GM12865 (cell line): ENCODE measurements at regions not wholly inside any gene's neighbourhood (a gene's known extent, or its start where the extent isn't known, plus 50 kb on each side); places are given as distances from the start of the nearest gene placed in this dataset.

ENCODE experiments used
- DNase-seq: peaks from one replicate; pipeline ENCODE4 v3.0.0; 2010; ENCODE audit warnings: low read depth
- H3K4me3 ChIP-seq: 2 replicates; pipeline ENCODE4 v1.5.1; 2011; ENCODE audit warnings: mild to moderate bottlenecking, low read depth, low read length, control low read depth
- TF ChIP-seq, protein P1 (sequence below): IDR thresholded peaks from 2 replicates; pipeline ENCODE4 v1.5.1; 2011; ENCODE audit warnings: low read length, control low read depth, low read depth, inconsistent platforms; ENCODE audit not compliant: insufficient read depth; ENCODE audit errors: missing control alignments

DNA sequence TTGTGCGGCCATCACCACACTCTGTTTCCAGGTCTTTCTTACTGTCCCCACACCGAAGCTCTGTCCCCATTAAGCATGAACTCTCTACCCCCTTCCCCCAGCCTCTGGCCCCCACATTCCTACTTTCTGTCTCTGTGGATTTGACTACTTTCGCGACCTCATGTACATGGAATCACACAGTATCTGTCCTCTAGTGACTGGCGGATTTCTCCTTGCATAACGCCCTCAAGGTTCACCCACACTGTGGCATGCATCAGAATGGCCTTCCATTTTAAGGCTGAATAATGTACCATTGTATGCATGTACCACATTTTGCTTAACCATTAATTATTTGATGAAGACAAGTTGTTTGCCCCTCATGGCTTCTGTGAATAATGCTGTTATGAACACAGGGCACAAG is 467.6 kb upstream of the HS6ST1 start:
- no peak for DNase-seq
- TF ChIP-seq, protein P1, sequence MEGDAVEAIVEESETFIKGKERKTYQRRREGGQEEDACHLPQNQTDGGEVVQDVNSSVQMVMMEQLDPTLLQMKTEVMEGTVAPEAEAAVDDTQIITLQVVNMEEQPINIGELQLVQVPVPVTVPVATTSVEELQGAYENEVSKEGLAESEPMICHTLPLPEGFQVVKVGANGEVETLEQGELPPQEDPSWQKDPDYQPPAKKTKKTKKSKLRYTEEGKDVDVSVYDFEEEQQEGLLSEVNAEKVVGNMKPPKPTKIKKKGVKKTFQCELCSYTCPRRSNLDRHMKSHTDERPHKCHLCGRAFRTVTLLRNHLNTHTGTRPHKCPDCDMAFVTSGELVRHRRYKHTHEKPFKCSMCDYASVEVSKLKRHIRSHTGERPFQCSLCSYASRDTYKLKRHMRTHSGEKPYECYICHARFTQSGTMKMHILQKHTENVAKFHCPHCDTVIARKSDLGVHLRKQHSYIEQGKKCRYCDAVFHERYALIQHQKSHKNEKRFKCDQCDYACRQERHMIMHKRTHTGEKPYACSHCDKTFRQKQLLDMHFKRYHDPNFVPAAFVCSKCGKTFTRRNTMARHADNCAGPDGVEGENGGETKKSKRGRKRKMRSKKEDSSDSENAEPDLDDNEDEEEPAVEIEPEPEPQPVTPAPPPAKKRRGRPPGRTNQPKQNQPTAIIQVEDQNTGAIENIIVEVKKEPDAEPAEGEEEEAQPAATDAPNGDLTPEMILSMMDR = no peak
- no peak overlapping the region for H3K4me3 ChIP-seq

DNA sequence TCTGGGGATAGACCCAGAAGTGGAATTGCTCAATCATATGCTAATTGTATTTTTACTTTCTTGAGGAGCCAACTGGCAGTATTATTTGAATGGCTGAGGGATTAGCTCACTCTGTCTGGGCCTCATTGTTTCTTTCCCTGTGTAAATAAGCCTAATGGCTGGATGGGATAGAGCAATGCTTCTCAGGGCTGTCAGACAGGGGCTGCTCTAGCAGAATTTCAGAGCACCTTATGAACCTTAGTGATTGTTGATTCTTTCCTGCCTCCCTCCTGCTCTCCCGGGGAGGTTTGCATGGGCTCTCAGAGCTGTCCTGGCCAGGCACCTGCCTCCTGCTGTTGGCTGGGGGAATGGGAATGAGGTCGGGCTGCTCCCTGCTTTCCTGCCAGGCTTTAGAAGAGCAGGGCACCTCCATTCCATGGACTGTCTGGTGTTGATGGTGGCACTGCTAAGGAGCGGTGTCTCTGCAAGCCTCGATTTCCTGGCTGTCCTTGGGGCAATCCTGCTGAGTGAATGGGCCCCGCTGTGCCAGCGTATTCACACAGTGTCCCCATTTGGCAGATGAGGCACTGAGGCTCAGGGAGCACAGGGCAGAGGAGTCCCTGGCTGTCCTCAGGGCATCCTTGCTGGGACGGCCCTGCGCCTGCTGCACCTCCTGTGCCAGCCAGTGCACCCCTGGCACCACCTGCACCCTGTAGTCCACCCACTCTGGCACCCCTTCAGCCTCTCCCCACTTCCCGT is 468.2 kb upstream of the HS6ST1 start:
- no peak for DNase-seq
- TF ChIP-seq, protein P1 = no peak
- H3K4me3 ChIP-seq = no peak overlapping the region

DNA sequence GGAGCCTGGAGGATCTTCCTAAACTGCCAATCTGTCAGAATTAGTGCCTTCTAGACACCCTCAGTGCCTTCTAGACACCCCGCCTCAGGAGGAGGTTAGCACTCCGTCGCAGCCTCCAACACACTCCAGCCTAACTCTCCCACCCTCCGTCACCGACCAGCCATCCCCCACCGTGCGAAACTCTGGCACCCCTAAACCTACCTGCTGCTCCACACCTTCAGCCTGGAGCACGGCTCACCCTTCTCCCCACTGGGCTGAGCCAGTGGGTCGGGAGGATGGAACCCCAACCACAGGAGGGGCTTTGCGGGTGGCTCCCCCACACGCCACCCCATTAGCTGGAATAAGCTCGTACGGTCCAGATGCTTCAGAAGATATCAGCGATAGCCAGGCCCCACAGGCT is 468.9 kb upstream of the HS6ST1 start:
- DNase-seq = no peak
- no peak overlapping the region for H3K4me3 ChIP-seq
- TF ChIP-seq, protein P1 = no peak

DNA sequence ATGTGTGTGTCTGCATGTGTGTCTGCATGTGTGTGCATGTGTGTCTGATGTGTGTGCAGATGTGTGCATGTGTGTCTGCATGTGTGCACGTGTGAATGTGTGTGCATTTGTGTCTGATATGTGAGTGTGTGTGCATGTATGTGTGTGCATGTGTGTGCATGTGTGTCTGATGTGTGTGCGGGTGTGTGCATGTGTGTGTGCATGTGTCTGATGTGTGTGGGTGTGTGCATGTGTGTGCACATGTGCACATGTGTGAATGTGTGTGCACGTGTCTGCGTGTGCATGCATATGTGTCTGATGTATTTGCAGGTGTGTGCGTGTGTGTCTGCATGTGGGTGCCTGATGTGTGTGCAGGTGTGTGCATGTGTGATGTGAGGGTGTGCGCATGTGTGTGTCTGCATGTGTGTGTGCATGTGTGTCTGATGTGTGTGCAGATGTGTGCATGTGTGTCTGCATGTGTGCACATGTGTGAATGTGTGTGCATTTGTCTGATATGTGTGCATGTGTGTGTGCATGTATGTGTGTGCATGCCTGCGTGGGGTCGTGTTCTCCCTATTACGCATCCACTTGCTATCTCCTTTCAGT is 470.1 kb upstream of the HS6ST1 start:
- TF ChIP-seq, protein P1 = no peak
- no peak overlapping the region for H3K4me3 ChIP-seq
- no peak for DNase-seq

DNA sequence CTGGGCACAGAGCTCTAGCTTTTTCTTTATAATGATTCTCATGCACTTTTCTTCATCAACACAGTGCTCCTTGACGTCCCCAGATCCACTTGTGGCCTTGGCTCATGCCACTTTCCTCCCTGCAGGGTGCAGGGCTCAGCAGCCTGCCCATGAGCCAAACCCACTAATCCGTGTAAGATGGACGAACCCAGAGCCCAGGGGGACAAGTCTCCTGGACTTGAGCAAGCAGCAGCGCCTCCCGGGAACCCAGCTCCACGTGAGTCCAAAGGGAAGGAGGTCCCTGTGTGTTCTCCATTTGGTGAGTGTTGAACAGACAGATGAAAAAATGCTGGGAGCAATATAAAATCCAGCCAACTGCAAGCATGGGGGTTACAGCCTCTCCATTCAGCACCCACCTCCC is 470.6 kb upstream of the HS6ST1 start:
- no peak for DNase-seq

DNA sequence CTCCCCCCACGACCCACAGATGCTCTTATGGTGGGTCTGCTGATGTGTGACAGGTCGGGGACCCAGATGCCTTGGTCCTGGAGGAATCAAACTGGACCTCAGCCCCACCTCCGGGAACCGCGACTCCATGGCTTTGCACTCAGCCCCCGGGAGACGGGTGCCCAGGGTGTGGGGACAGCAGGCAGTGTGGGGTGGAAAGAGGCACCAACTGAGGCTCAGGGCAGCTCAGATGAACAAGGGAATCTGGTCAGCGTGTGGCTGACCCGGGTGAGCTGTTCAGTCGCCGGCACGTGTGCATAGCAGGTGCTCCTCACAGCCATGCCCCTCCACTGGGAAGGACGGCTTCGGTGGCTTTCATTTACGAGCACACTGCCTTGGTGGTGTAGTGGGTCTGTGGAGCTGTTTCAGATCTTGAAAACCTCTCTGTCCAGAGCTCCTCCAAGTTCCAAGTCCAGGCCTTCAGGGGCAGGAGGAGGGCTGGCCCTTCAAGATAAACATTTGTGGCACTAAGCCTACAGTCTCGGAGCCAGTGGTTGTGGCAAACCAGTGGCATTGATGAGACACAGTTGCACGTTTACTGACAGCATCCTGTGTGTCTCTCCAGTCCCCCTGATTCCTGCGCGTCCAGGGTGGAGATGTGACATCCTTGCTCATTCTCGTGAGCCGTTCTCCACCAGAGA is 471.2 kb upstream of the HS6ST1 start:
- H3K4me3 ChIP-seq = no peak overlapping the region
- no peak for DNase-seq
- TF ChIP-seq, protein P1 = no peak

More for the DNA sequence above, 470.6 kb upstream of the HS6ST1 start:
- TF ChIP-seq, protein P1 = no peak
- no peak overlapping the region for H3K4me3 ChIP-seq
